HepG2 (cell line): ENCODE measurements at regions not wholly inside any gene's neighbourhood (a gene's known extent, or its start where the extent isn't known, plus 50 kb on each side); places are given as distances from the start of the nearest gene placed in this dataset.

Experiments used
- ATAC-seq: fragments of 200-7000 bp; cut with Tn5 transposase; 3 replicates; pipeline ENCODE4 v1.9.1; 2020; ENCODE audit warnings: mild to moderate bottlenecking, moderate library complexity
- BruUV-seq: library from RNA; stranded (reverse); fragments of 400-500 nt; replicated peaks from 2 replicates; lab custom pipeline; 2021; lab: Mats Ljungman, UMichigan
- CTCF ChIA-PET: fragments of 300-600 bp; formaldehyde crosslinking; extraction: SDS; loops from one replicate; lab custom pipeline; 2021; ENCODE audit warnings: low total read pairs, inconsistent platforms, low intra/inter-chr PET ratio; lab: Yijun Ruan, JAX
- POLR2A ChIA-PET: fragments of 350-600 bp; sonication (Branson Sonifier 250); formaldehyde crosslinking; loops from one replicate; lab custom pipeline; 2020; ENCODE audit warnings: antibody characterized with exemption, inconsistent platforms; lab: Yijun Ruan, JAX
- DNase-seq: peaks from one replicate; pipeline ENCODE4 v3.0.0-alpha.2; 2015; ENCODE audit warnings: low spot score
- FAIRE-seq: peaks from 3 replicates; lab custom pipeline; 2011; peaks lifted over from hg19 to GRCh38; lab: Jason Lieb, UNC
- H2AFZ ChIP-seq: one replicate; pipeline ENCODE4 v1.6.1; 2011; ENCODE audit warnings: low read length, inconsistent platforms
- H3K27ac ChIP-seq: fragments of 300-600 bp; 3 replicates; pipeline ENCODE4 v1.8.0; 2011; ENCODE audit warnings: mixed run types, mild to moderate bottlenecking, mixed read lengths, low read length, inconsistent platforms; ENCODE audit not compliant: insufficient read depth; ENCODE audit errors: extremely low read length
- H3K27me3 ChIP-seq, 2 experiments: fragments of 200-600 bp in 1 of 2; 2 replicates in 1 of 2; 3 replicates in 1 of 2; pipeline versions ENCODE4 v1.6.0 to v1.8.0; 2011; ENCODE audit warnings: low read length in 2 of 2, mild to moderate bottlenecking in 2 of 2, moderate library complexity in 2 of 2, inconsistent platforms in 1 of 2; ENCODE audit not compliant: insufficient read depth in 2 of 2, control insufficient read depth in 1 of 2
- H3K36me3 ChIP-seq, 2 experiments: fragments of 200-600 bp in 1 of 2; replicated peaks in 1 of 2; 2 replicates in 1 of 2; 3 replicates in 1 of 2; pipeline versions ENCODE4 v1.5.1 to v1.8.0; 2011; ENCODE audit warnings: low read length in 2 of 2, inconsistent platforms in 1 of 2; ENCODE audit not compliant: insufficient read depth in 2 of 2, control insufficient read depth in 1 of 2
- H3K4me1 ChIP-seq: 2 replicates; pipeline ENCODE4 v1.5.1; 2012; ENCODE audit warnings: low read length, inconsistent platforms; ENCODE audit not compliant: insufficient read depth
- H3K4me2 ChIP-seq: 2 replicates; pipeline ENCODE4 v1.6.0; 2011; ENCODE audit warnings: low read depth, low read length, inconsistent platforms
- H3K4me3 ChIP-seq, 3 experiments: fragments of 200-600 bp in 1 of 3; sonication (generic), shearing (Covaris generic) in 1 of 3; replicated peaks in 1 of 3; 2 replicates each; pipeline ENCODE4 v1.5.1; 2011 to 2016; ENCODE audit warnings: low read length in 3 of 3, inconsistent platforms in 2 of 3, low read depth in 2 of 3, mild to moderate bottlenecking in 2 of 3, control low read depth in 1 of 3, mixed read lengths in 1 of 3; ENCODE audit not compliant: insufficient read depth in 1 of 3
- H3K79me2 ChIP-seq: one replicate; pipeline ENCODE4 v1.6.1; 2011; ENCODE audit warnings: low read length, inconsistent platforms; ENCODE audit not compliant: insufficient read depth
- H3K9ac ChIP-seq: 2 replicates; pipeline ENCODE4 v1.6.0; 2011; ENCODE audit warnings: mild to moderate bottlenecking, low read depth, low read length, inconsistent platforms; ENCODE audit not compliant: insufficient read depth
- H3K9me3 ChIP-seq: 2 replicates; pipeline ENCODE4 v1.5.1; 2012; ENCODE audit warnings: mild to moderate bottlenecking, low read length
- H4K20me1 ChIP-seq: 2 replicates; pipeline ENCODE4 v1.6.0; 2011; ENCODE audit warnings: inconsistent platforms, mild to moderate bottlenecking, low read length, moderate library complexity; ENCODE audit not compliant: insufficient read depth
- BORCS8-MEF2B ChIP-seq: sonication (generic); formaldehyde crosslinking; IDR thresholded peaks from 2 replicates; pipeline ENCODE4 v1.8.0; 2022; ENCODE audit warnings: mild to moderate bottlenecking, missing genetic modification reagents
- ELK4 ChIP-seq: sonication (generic); formaldehyde crosslinking; IDR thresholded peaks from 2 replicates; pipeline ENCODE4 v1.9.0; 2021; ENCODE audit warnings: missing genetic modification reagents, borderline replicate concordance
- EZH2 ChIP-seq: conservative IDR thresholded peaks from 2 replicates; pipeline ENCODE4 v1.6.1; 2012; ENCODE audit warnings: mild to moderate bottlenecking, low read depth, low read length, moderate library complexity
- KDM6A ChIP-seq: IDR thresholded peaks from 2 replicates; pipeline ENCODE4 v1.6.1; 2016; ENCODE audit warnings: low read depth
- KLF6 ChIP-seq: IDR thresholded peaks from 2 replicates; pipeline ENCODE4 v1.8.0; 2016; ENCODE audit warnings: missing biosample characterization, missing genetic modification reagents
- NFKB2 ChIP-seq: sonication (generic); formaldehyde crosslinking; IDR thresholded peaks from 2 replicates; pipeline ENCODE4 v1.4.0; 2020; ENCODE audit warnings: missing genetic modification reagents, borderline replicate concordance
- ZFP82 ChIP-seq: sonication (generic); formaldehyde crosslinking; IDR thresholded peaks from 2 replicates; pipeline ENCODE4 v1.5.1; 2020; ENCODE audit warnings: mild to moderate bottlenecking, missing genetic modification reagents, borderline replicate concordance
- ZKSCAN5 ChIP-seq: sonication (generic); formaldehyde crosslinking; IDR thresholded peaks from 2 replicates; pipeline ENCODE4 v1.5.1; 2020; ENCODE audit warnings: mild to moderate bottlenecking, missing genetic modification reagents
- ZNF367 ChIP-seq: sonication (generic); formaldehyde crosslinking; IDR thresholded peaks from 2 replicates; pipeline ENCODE4 v1.4.0; 2020; ENCODE audit warnings: missing genetic modification reagents, borderline replicate concordance
- ZNF556 ChIP-seq: sonication (generic); formaldehyde crosslinking; IDR thresholded peaks from 2 replicates; pipeline ENCODE4 v1.4.0; 2020; ENCODE audit warnings: mild to moderate bottlenecking, missing genetic modification reagents, borderline replicate concordance
- ZNF605 ChIP-seq: sonication (generic); formaldehyde crosslinking; IDR thresholded peaks from 2 replicates; pipeline ENCODE4 v1.8.0; 2022; ENCODE audit warnings: mild to moderate bottlenecking, missing genetic modification reagents
- ZNF749 ChIP-seq: sonication (generic); formaldehyde crosslinking; IDR thresholded peaks from 2 replicates; pipeline ENCODE4 v1.8.0; 2022; ENCODE audit warnings: mild to moderate bottlenecking, missing genetic modification reagents, moderate library complexity, borderline replicate concordance
- WGBS: methylation state at CpG from one replicate; pipeline ENCODE4 v1.1.6; 2017; ENCODE audit warnings: low lambda C conversion rate; 5-methylcytosine and 5-hydroxymethylcytosine counted together
- in situ Hi-C: cut with HindIII; loops from 2 replicates; pipeline ENCODE4 v1.10.0; 2017; ENCODE audit warnings: low pct_unique_long_range_greater_than_20kb; ENCODE audit not compliant: extremely low pct_ligation_motif_present
- intact Hi-C: fragments of 100-400 bp; cut with micrococcal nuclease; formaldehyde crosslinking; loops from one replicate; pipeline ENCODE4 v1.10.0; 2022; ENCODE audit not compliant: unreplicated experiment

GRCh38 chr4:123200051-123200940, 196.3 kb upstream of the SPRY1 start:
- intact Hi-C loops: no loop called here
- 94% methylated on average over 7 of the region's 7 CpGs for WGBS
- Histone ChIP-seq H3K9ac (no peak overlapping the region), H3K4me3 (no peak overlapping the region), H3K27ac (no peak overlapping the region), H3K36me3 (no peaks in the 10 kb centered on the region), H3K4me2 (no peak overlapping the region), H3K79me2 (no peaks in the 10 kb centered on the region), H2AFZ (no peak overlapping the region), H3K4me1 (0 out of 2 replicates have a peak, but pooled peaks cover 4% of the 10 kb centered on the region), H3K27me3 (no peaks in the 10 kb centered on the region; a peak in 1 of 5 replicates), H3K9me3 (no peaks in the 10 kb centered on the region), H4K20me1 (no peaks in the 10 kb centered on the region)
- ATAC-seq (no peak), DNase-seq (no peak), FAIRE-seq (no peak)
- POLR2A ChIA-PET: no interaction called here
- in situ Hi-C loops: no loop called here
- CTCF ChIA-PET: no interaction called here
- BruUV-seq: no TSS peak
- TF ChIP-seq EZH2 (no peak), ZNF749 (CRISPR knock-in tag) (no peak), ZNF605 (CRISPR knock-in tag) (no peak), ZKSCAN5 (no peak), ELK4 (CRISPR knock-in tag) (no peak)

GRCh38 chr4:123204737-123205136, 191.9 kb upstream of the SPRY1 start:
- Histone ChIP-seq H3K4me1 (0 out of 2 replicates have a peak, but pooled peaks cover 4% of the 10 kb centered on the region), H3K4me3 (no peak overlapping the region), H2AFZ (no peak overlapping the region), H3K79me2 (no peaks in the 10 kb centered on the region), H3K27me3 (no peaks in the 10 kb centered on the region; a peak in 1 of 5 replicates), H3K36me3 (no peaks in the 10 kb centered on the region), H3K27ac (no peak overlapping the region), H3K9ac (no peak overlapping the region), H3K4me2 (no peak overlapping the region), H3K9me3 (no peaks in the 10 kb centered on the region), H4K20me1 (no peaks in the 10 kb centered on the region)
- ChIA-PET POLR2A (no interaction called here), CTCF (no interaction called here)
- intact Hi-C loops (no loop called here), in situ Hi-C loops (no loop called here)
- FAIRE-seq (no peak), DNase-seq (peak; percentile 3), ATAC-seq (no peak)
- BruUV-seq: no TSS peak
- 43% methylated on average over 1 of the region's 1 CpG for WGBS
- no peak for TF ChIP-seq ZNF556 (CRISPR knock-in tag)
- no peak for TF ChIP-seq NFKB2 (CRISPR knock-in tag)
- TF ChIP-seq KDM6A (CRISPR knock-in tag): no peak
- TF ChIP-seq BORCS8-MEF2B (CRISPR knock-in tag): no peak
- no peak for TF ChIP-seq ZFP82 (CRISPR knock-in tag)
- no peak for TF ChIP-seq KLF6 (CRISPR knock-in tag)
- no peak for TF ChIP-seq ZNF367 (CRISPR knock-in tag)
